ENCODE measurements at regions not wholly inside any gene's neighbourhood (a gene's known extent, or its start where the extent isn't known, plus 50 kb on each side); places are given as distances from the start of the nearest gene placed in this dataset.

- H3K4me2 ChIP-seq (ENCODE audit: low read length), result no peak overlapping the region
- H3K9me3 ChIP-seq (ENCODE audit: low read length), result no peaks in the 10 kb centered on the region
- no peak overlapping the region for H3K4me3 ChIP-seq (ENCODE audit: low read depth, low read length, poor library complexity, severe bottlenecking)
- H2AFZ ChIP-seq (ENCODE audit: low read length), result no peak overlapping the region
- no peaks in the 10 kb centered on the region for H3K9me2 ChIP-seq (ENCODE audit: low read depth, low read length)
- no peaks in the 10 kb centered on the region for H3K27me3 ChIP-seq (ENCODE audit: insufficient read depth, low read length)
- TF ChIP-seq, protein P1, sequence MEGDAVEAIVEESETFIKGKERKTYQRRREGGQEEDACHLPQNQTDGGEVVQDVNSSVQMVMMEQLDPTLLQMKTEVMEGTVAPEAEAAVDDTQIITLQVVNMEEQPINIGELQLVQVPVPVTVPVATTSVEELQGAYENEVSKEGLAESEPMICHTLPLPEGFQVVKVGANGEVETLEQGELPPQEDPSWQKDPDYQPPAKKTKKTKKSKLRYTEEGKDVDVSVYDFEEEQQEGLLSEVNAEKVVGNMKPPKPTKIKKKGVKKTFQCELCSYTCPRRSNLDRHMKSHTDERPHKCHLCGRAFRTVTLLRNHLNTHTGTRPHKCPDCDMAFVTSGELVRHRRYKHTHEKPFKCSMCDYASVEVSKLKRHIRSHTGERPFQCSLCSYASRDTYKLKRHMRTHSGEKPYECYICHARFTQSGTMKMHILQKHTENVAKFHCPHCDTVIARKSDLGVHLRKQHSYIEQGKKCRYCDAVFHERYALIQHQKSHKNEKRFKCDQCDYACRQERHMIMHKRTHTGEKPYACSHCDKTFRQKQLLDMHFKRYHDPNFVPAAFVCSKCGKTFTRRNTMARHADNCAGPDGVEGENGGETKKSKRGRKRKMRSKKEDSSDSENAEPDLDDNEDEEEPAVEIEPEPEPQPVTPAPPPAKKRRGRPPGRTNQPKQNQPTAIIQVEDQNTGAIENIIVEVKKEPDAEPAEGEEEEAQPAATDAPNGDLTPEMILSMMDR (IDR thresholded peaks at IDR 0.05; ENCODE audit: low read length), result no peak
- TF ChIP-seq EZH2 (IDR thresholded peaks at IDR 0.05; ENCODE audit: borderline replicate concordance, low read length), result no peak
- H3K4me1 ChIP-seq (ENCODE audit: insufficient read depth, low read length, severe bottlenecking), result no peaks in the 10 kb centered on the region
- no peak overlapping the region for H3K9ac ChIP-seq (ENCODE audit: low read length)
- H3K27ac ChIP-seq (ENCODE audit: low read depth, low read length, poor library complexity, severe bottlenecking), result no peak overlapping the region
- peaks cover 35% of the 10 kb centered on the region for H3K36me3 ChIP-seq (ENCODE audit: insufficient read depth, low read length)
- H3K79me2 ChIP-seq (ENCODE audit: insufficient read depth, low read length), result no peaks in the 10 kb centered on the region
- H4K20me1 ChIP-seq (ENCODE audit: insufficient read depth, low read length), result no peaks in the 10 kb centered on the region
- no peaks in the 10 kb centered on the region for H3F3A ChIP-seq (ENCODE audit: insufficient read depth, low read length)
Measured at GRCh38 chr22:46098525-46099475, 51.5 kb upstream of the PPARA start.

GRCh38 chr22:46099740-46100139 lies 50.6 kb upstream of the PPARA start:
- no peaks in the 10 kb centered on the region for H3F3A ChIP-seq (ENCODE audit: insufficient read depth, low read length)
- no peak overlapping the region for H3K4me2 ChIP-seq (ENCODE audit: low read length)
- H4K20me1 ChIP-seq (ENCODE audit: insufficient read depth, low read length), result no peaks in the 10 kb centered on the region
- H3K4me1 ChIP-seq (ENCODE audit: insufficient read depth, low read length, severe bottlenecking), result no peaks in the 10 kb centered on the region
- no peaks in the 10 kb centered on the region for H3K9me2 ChIP-seq (ENCODE audit: low read depth, low read length)
- H3K27ac ChIP-seq (ENCODE audit: low read depth, low read length, poor library complexity, severe bottlenecking), result no peak overlapping the region
- no peak overlapping the region for H3K4me3 ChIP-seq (ENCODE audit: low read depth, low read length, poor library complexity, severe bottlenecking)
- peaks cover 35% of the 10 kb centered on the region for H3K36me3 ChIP-seq (ENCODE audit: insufficient read depth, low read length)
- H3K27me3 ChIP-seq (ENCODE audit: insufficient read depth, low read length), result no peaks in the 10 kb centered on the region
- H3K79me2 ChIP-seq (ENCODE audit: insufficient read depth, low read length), result no peaks in the 10 kb centered on the region
- no peaks in the 10 kb centered on the region for H3K9me3 ChIP-seq (ENCODE audit: low read length)
- H3K9ac ChIP-seq (ENCODE audit: low read length), result no peak overlapping the region
- H2AFZ ChIP-seq (ENCODE audit: low read length), result no peak overlapping the region
- TF ChIP-seq EZH2 (IDR thresholded peaks at IDR 0.05; ENCODE audit: borderline replicate concordance, low read length), result no peak
- TF ChIP-seq, protein P1 (IDR thresholded peaks at IDR 0.05; ENCODE audit: low read length), result no peak

- no peaks in the 10 kb centered on the region for H3K27me3 ChIP-seq (ENCODE audit: insufficient read depth, low read length)
- no peaks in the 10 kb centered on the region for H3K4me1 ChIP-seq (ENCODE audit: insufficient read depth, low read length, severe bottlenecking)
- no peak overlapping the region for H3K27ac ChIP-seq (ENCODE audit: low read depth, low read length, poor library complexity, severe bottlenecking)
- no peak overlapping the region for H3K4me3 ChIP-seq (ENCODE audit: low read depth, low read length, poor library complexity, severe bottlenecking)
- H4K20me1 ChIP-seq (ENCODE audit: insufficient read depth, low read length), result no peaks in the 10 kb centered on the region
- peaks cover 35% of the 10 kb centered on the region for H3K36me3 ChIP-seq (ENCODE audit: insufficient read depth, low read length)
- H3F3A ChIP-seq (ENCODE audit: insufficient read depth, low read length), result no peaks in the 10 kb centered on the region
- H3K9me3 ChIP-seq (ENCODE audit: low read length), result no peaks in the 10 kb centered on the region
- no peaks in the 10 kb centered on the region for H3K9me2 ChIP-seq (ENCODE audit: low read depth, low read length)
- TF ChIP-seq, protein P1 (IDR thresholded peaks at IDR 0.05; ENCODE audit: low read length), result no peak
- no peak for TF ChIP-seq EZH2 (IDR thresholded peaks at IDR 0.05; ENCODE audit: borderline replicate concordance, low read length)
- no peak overlapping the region for H3K9ac ChIP-seq (ENCODE audit: low read length)
- H2AFZ ChIP-seq (ENCODE audit: low read length), result no peak overlapping the region
- H3K4me2 ChIP-seq (ENCODE audit: low read length), result no peak overlapping the region
- H3K79me2 ChIP-seq (ENCODE audit: insufficient read depth, low read length), result no peaks in the 10 kb centered on the region
Measured at GRCh38 chr22:46100401-46101105, 49.8 kb upstream of the PPARA start.

All from OCI-LY1 (cell line).